K562 (cell line): ENCODE measurements at regions not wholly inside any gene's neighbourhood (a gene's known extent, or its start where the extent isn't known, plus 50 kb on each side); places are given as distances from the start of the nearest gene placed in this dataset.

Experiments
- CBX1 ChIP-seq: sonication (generic); IDR thresholded peaks from 2 replicates; pipeline ENCODE4 v1.6.1; 2016; ENCODE audit warnings: antibody characterized with exemption, low read depth, mild to moderate bottlenecking
- FOXK2 ChIP-seq, 2 experiments: fragments of 450-650 bp; IDR thresholded peaks in 1 of 2; conservative IDR thresholded peaks in 1 of 2; 2 replicates each; pipeline ENCODE4 v1.6.1; 2016; ENCODE audit warnings: low read depth in 2 of 2, mild to moderate bottlenecking in 1 of 2
- HMG20A ChIP-seq: fragments of 450-650 bp; formaldehyde crosslinking; conservative IDR thresholded peaks from 2 replicates; pipeline ENCODE4 v1.4.0; 2020; ENCODE audit warnings: mild to moderate bottlenecking, mixed read lengths
- MAFF ChIP-seq: IDR thresholded peaks from 2 replicates; pipeline ENCODE4 v1.6.1; 2012; ENCODE audit warnings: low read length, improper control_type of control experiment
- MAZ ChIP-seq, 2 experiments: fragments of 450-650 bp in 1 of 2; sonication (generic) in 1 of 2; formaldehyde crosslinking; IDR thresholded peaks in 1 of 2; conservative IDR thresholded peaks in 1 of 2; 2 replicates each; pipeline versions ENCODE4 v1.4.0 to v1.5.0; 2020; ENCODE audit warnings: mild to moderate bottlenecking in 1 of 2, missing genetic modification reagents in 1 of 2
- PHB2 ChIP-seq: fragments of 450-650 bp; IDR thresholded peaks from 2 replicates; pipeline ENCODE4 v1.6.1; 2017; ENCODE audit warnings: low read depth
- RBM25 ChIP-seq: fragments of 200-400 bp; formaldehyde crosslinking; IDR thresholded peaks from 2 replicates; pipeline ENCODE4 v1.6.1; 2018; ENCODE audit warnings: low read length, low read depth, moderate library complexity; ENCODE audit not compliant: severe bottlenecking
- TF ChIP-seq, protein P1 (sequence below), 2 experiments: fragments of 450-650 bp; IDR thresholded peaks; 2 replicates each; pipeline ENCODE4 v1.6.1; 2016; ENCODE audit warnings: mild to moderate bottlenecking in 2 of 2, borderline replicate concordance in 1 of 2, low read depth in 1 of 2, moderate library complexity in 1 of 2

DNA sequence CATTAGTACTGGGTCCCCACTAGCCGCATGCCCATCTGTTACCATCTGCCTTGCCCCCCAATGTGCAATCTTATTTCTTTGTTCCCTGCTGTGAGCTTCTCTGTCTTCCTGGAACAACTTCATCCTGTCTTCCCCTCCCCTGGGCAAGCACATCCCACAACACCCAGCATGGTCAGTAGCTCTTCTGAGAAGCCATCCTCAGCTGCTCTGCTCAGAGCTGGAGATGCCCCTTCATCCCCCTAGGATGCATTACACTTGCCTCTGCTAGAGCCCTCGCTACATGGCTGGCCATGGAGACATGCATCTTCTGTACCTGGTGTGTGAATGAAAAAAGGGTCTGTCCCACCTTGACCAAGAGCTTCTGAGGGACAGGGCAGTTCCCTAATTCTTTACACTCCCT lies 141.2 kb downstream of the CDC5L start (continued):
- TF ChIP-seq, protein P1, sequence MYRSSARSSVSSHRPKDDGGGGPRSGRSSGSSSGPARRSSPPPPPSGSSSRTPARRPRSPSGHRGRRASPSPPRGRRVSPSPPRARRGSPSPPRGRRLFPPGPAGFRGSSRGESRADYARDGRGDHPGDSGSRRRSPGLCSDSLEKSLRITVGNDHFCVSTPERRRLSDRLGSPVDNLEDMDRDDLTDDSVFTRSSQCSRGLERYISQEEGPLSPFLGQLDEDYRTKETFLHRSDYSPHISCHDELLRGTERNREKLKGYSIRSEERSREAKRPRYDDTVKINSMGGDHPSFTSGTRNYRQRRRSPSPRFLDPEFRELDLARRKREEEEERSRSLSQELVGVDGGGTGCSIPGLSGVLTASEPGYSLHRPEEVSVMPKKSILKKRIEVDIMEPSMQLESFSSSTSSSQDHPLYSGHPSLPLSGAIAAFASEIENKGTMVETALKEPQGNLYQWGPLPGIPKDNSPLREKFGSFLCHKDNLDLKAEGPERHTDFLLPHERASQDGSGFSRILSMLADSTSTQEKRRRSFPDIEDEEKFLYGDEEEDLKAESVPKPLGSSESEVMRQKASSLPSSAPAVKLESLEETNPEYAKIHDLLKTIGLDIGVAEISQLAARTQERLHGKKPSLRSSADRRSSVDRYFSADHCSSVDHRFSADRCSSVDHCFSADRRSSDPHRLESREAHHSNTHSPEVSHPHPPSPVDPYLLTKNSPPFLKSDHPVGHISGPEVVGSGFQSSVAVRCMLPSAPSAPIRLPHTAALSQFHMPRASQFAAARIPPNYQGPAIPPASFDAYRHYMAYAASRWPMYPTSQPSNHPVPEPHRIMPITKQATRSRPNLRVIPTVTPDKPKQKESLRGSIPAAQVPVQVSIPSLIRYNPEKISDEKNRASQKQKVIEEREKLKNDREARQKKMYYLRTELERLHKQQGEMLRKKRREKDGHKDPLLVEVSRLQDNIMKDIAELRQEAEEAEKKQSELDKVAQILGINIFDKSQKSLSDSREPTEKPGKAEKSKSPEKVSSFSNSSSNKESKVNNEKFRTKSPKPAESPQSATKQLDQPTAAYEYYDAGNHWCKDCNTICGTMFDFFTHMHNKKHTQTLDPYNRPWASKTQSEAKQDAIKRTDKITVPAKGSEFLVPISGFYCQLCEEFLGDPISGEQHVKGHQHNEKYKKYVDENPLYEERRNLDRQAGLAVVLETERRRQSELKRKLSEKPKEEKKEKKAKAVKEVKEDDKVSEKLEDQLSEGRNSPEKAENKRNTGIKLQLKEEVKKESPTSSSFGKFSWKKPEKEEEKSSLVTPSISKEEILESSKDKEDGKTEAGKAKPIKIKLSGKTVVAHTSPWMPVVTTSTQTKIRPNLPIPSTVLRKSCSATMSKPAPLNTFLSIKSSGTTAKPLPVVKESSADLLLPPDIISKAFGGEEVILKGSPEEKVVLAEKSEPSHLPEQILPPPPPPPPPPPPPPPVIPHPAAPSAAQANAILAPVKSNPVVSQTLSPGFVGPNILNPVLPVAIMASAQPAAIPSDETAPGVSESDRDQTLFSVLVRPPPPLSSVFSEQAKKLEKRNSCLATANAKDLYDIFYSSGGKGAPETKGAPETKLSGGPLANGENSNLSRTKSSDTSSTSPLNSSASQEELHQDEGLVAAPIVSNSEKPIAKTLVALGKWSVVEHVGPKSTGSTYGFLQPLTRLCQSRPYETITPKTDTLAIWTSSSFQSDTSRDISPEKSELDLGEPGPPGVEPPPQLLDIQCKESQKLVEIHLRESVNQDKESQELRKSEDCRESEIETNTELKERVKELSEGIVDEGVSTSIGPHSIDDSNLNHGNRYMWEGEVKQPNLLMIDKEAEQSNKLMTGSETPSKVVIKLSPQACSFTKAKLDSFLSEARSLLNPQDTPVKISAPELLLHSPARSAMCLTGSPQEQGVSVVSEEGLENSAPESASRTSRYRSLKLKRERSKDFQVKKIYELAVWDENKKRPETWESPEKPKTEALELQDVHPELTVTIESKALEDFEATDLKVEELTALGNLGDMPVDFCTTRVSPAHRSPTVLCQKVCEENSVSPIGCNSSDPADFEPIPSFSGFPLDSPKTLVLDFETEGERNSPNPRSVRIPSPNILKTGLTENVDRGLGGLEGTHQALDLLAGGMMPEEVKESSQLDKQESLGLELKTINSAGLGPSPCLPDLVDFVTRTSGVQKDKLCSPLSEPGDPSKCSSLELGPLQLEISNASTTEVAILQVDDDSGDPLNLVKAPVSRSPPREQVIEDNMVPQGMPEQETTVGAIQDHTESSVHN (IDR thresholded peaks at IDR 0.05; ENCODE audit: borderline replicate concordance in 1 of 2, low read depth in 1 of 2): no peak
- TF ChIP-seq PHB2: no peak
- TF ChIP-seq CBX1: no peak
- no peak for TF ChIP-seq RBM25
- TF ChIP-seq FOXK2 (conservative IDR thresholded peaks at IDR 0.05 in 1 of 2, IDR thresholded peaks at IDR 0.05 in 1 of 2; ENCODE audit: low read depth in 2 of 2): no peak
- no peak for TF ChIP-seq HMG20A (CRISPR knock-in tag)
- TF ChIP-seq MAFF: no peak
- TF ChIP-seq MAZ (CRISPR knock-in tag; conservative IDR thresholded peaks at IDR 0.05 in 1 of 2, IDR thresholded peaks at IDR 0.05 in 1 of 2): no peak
- TF ChIP-seq, all 486 proteins: peak for 0
